ENCODE measurements at regions not wholly inside any gene's neighbourhood (a gene's known extent, or its start where the extent isn't known, plus 50 kb on each side); places are given as distances from the start of the nearest gene placed in this dataset.

- Histone ChIP-seq H3K4me1 (ENCODE audit: insufficient read depth, low read length) (peaks cover 27% of the 10 kb centered on the region), H4K20me1 (ENCODE audit: low read length) (no peaks in the 10 kb centered on the region), H3K4me2 (ENCODE audit: low read length) (no peak overlapping the region), H3F3A (ENCODE audit: low read length, unreplicated experiment) (no peaks in the 10 kb centered on the region), H3K27ac (ENCODE audit: low read length) (no peak overlapping the region), H2AFZ (ENCODE audit: low read length) (no peak overlapping the region), H3K9me3 (ENCODE audit: low read length) (no peaks in the 10 kb centered on the region), H3K36me3 (ENCODE audit: low read depth, low read length) (no peaks in the 10 kb centered on the region), H3K79me2 (ENCODE audit: low read length) (no peaks in the 10 kb centered on the region), H3K9me2 (replicated peaks; ENCODE audit: low read length) (no peaks in the 10 kb centered on the region), H3K4me3 (ENCODE audit: low read length) (no peak overlapping the region), H3K9ac (ENCODE audit: low read length) (no peak overlapping the region), H3K27me3 (ENCODE audit: low read length) (no peaks in the 10 kb centered on the region)
- intact Hi-C loops (cut with micrococcal nuclease) = no loop called here
- ATAC-seq (no peak), DNase-seq (no peak)
- BruUV-seq (replicated peaks) = no TSS peak
- TF ChIP-seq CTCF (conservative IDR thresholded peaks at IDR 0.05; ENCODE audit: low read depth, low read length) = no peak
- no peak for TF ChIP-seq EZH2 (IDR thresholded peaks at IDR 0.05; ENCODE audit: low read length, unreplicated experiment)
- TF ChIP-seq EZH2phosphoT487 (IDR thresholded peaks at IDR 0.05; ENCODE audit: borderline replicate concordance, low read length) = no peak
- CTCF ChIA-PET = no interaction called here
- POLR2A ChIA-PET (ENCODE audit: unreplicated experiment) = no interaction called here
These were observed 67.4 kb downstream of the NHLRC1 start for GRCh38 chr6:18055098-18055497.

- ChIA-PET CTCF (no interaction called here), POLR2A (ENCODE audit: unreplicated experiment) (no interaction called here)
- Histone ChIP-seq H3K27me3 (ENCODE audit: low read length) (no peaks in the 10 kb centered on the region), H2AFZ (ENCODE audit: low read length) (peak overlapping the region; percentile 55; the same call in 1 of the 2 replicates), H3F3A (ENCODE audit: low read length, unreplicated experiment) (no peaks in the 10 kb centered on the region), H3K4me1 (ENCODE audit: insufficient read depth, low read length) (peaks cover 27% of the 10 kb centered on the region), H3K36me3 (ENCODE audit: low read depth, low read length) (no peaks in the 10 kb centered on the region), H4K20me1 (ENCODE audit: low read length) (no peaks in the 10 kb centered on the region), H3K79me2 (ENCODE audit: low read length) (no peaks in the 10 kb centered on the region), H3K9ac (ENCODE audit: low read length) (no peak overlapping the region), H3K4me2 (ENCODE audit: low read length) (peak overlapping the region; percentile 55), H3K9me2 (replicated peaks; ENCODE audit: low read length) (no peaks in the 10 kb centered on the region), H3K9me3 (ENCODE audit: low read length) (no peaks in the 10 kb centered on the region), H3K27ac (ENCODE audit: low read length) (no peak overlapping the region), H3K4me3 (ENCODE audit: low read length) (no peak overlapping the region)
- no TSS peak for BruUV-seq (replicated peaks)
- ATAC-seq (peak; percentile 42; the same call in 1 of the 2 replicates), DNase-seq (peak; percentile 8)
- no peak for TF ChIP-seq EZH2phosphoT487 (IDR thresholded peaks at IDR 0.05; ENCODE audit: borderline replicate concordance, low read length)
- TF ChIP-seq CTCF (conservative IDR thresholded peaks at IDR 0.05; ENCODE audit: low read depth, low read length) = no peak
- no peak for TF ChIP-seq EZH2 (IDR thresholded peaks at IDR 0.05; ENCODE audit: low read length, unreplicated experiment)
- intact Hi-C loops (cut with micrococcal nuclease) = no loop called here
These were observed 66.4 kb upstream of the KIF13A start for GRCh38 chr6:18053555-18054445.

GRCh38 chr6:18053078-18053477 lies 65.6 kb upstream of the KIF13A start:
- no peak overlapping the region for H3K27ac ChIP-seq (ENCODE audit: low read length)
- ChIA-PET CTCF (no interaction called here), POLR2A (ENCODE audit: unreplicated experiment) (no interaction called here)
- H3K9me3 ChIP-seq (ENCODE audit: low read length) = no peaks in the 10 kb centered on the region
- H3K36me3 ChIP-seq (ENCODE audit: low read depth, low read length) = no peaks in the 10 kb centered on the region
- no peak for ATAC-seq
- intact Hi-C loops (cut with micrococcal nuclease) = no loop called here
- H3F3A ChIP-seq (ENCODE audit: low read length, unreplicated experiment) = no peaks in the 10 kb centered on the region
- peak overlapping the region; percentile 55; the same call in 1 of the 2 replicates for H3K4me2 ChIP-seq (ENCODE audit: low read length)
- H3K27me3 ChIP-seq (ENCODE audit: low read length) = no peaks in the 10 kb centered on the region
- no TSS peak for BruUV-seq (replicated peaks)
- no peak overlapping the region for H2AFZ ChIP-seq (ENCODE audit: low read length)
- no peak overlapping the region for H3K4me3 ChIP-seq (ENCODE audit: low read length)
- no peaks in the 10 kb centered on the region for H3K9me2 ChIP-seq (replicated peaks; ENCODE audit: low read length)
- no peaks in the 10 kb centered on the region for H4K20me1 ChIP-seq (ENCODE audit: low read length)
- TF ChIP-seq EZH2 (IDR thresholded peaks at IDR 0.05; ENCODE audit: low read length, unreplicated experiment) (no peak), CTCF (conservative IDR thresholded peaks at IDR 0.05; ENCODE audit: low read depth, low read length) (no peak), EZH2phosphoT487 (IDR thresholded peaks at IDR 0.05; ENCODE audit: borderline replicate concordance, low read length) (no peak)
- H3K9ac ChIP-seq (ENCODE audit: low read length) = no peak overlapping the region
- DNase-seq = no peak
- H3K4me1 ChIP-seq (ENCODE audit: insufficient read depth, low read length) = peaks cover 27% of the 10 kb centered on the region
- H3K79me2 ChIP-seq (ENCODE audit: low read length) = no peaks in the 10 kb centered on the region
